Liver (tissue), 8 donors: ENCODE measurements at regions not wholly inside any gene's neighbourhood (a gene's known extent, or its start where the extent isn't known, plus 50 kb on each side); places are given as distances from the start of the nearest gene placed in this dataset.

Source experiments
- DNase-seq: peaks from one replicate; pipeline ENCODE4 v3.0.0-alpha.2; 2017; ENCODE audit warnings: low spot score
- H3K27ac ChIP-seq, 2 donors: one replicate each; pipeline ENCODE4 v1.7.0; 2013; ENCODE audit warnings: inconsistent platforms in 2 of 2, low read length in 2 of 2, control low read depth in 1 of 2, low read depth in 1 of 2, mild to moderate bottlenecking in 1 of 2
- H3K27me3 ChIP-seq, 4 donors: one replicate each; pipeline versions ENCODE4 v1.6.1 to v1.7.0; 2013; ENCODE audit warnings: low read length in 3 of 4, inconsistent platforms in 1 of 4, mild to moderate bottlenecking in 1 of 4, moderate library complexity in 1 of 4; ENCODE audit not compliant: control insufficient read depth in 4 of 4, insufficient read depth in 4 of 4
- H3K36me3 ChIP-seq, 4 donors: one replicate each; pipeline versions ENCODE4 v1.6.1 to v1.7.0; 2013; ENCODE audit warnings: low read length in 3 of 4, mild to moderate bottlenecking in 3 of 4, low read depth in 1 of 4, moderate library complexity in 1 of 4; ENCODE audit not compliant: control insufficient read depth in 4 of 4, insufficient read depth in 3 of 4
- H3K4me1 ChIP-seq, 4 donors: one replicate each; pipeline versions ENCODE4 v1.6.1 to v1.7.0; 2013; ENCODE audit warnings: low read length in 3 of 4, mild to moderate bottlenecking in 3 of 4, moderate library complexity in 1 of 4; ENCODE audit not compliant: control insufficient read depth in 4 of 4, insufficient read depth in 4 of 4
- H3K4me3 ChIP-seq, 3 donors: one replicate each; pipeline versions ENCODE4 v1.6.1 to v1.7.0; 2013; ENCODE audit warnings: low read length in 3 of 3, control low read depth in 1 of 3, low read depth in 1 of 3, mild to moderate bottlenecking in 1 of 3
- H3K9ac ChIP-seq, 2 donors: one replicate each; pipeline ENCODE4 v1.7.0; 2013; ENCODE audit warnings: low read length in 2 of 2, mild to moderate bottlenecking in 2 of 2, moderate library complexity in 2 of 2, control low read depth in 1 of 2, low read depth in 1 of 2
- H3K9me3 ChIP-seq, 4 donors: one replicate each; pipeline versions ENCODE4 v1.6.1 to v1.7.0; 2013; ENCODE audit warnings: low read length in 3 of 4; ENCODE audit not compliant: control insufficient read depth in 4 of 4
- ATF3 ChIP-seq: IDR thresholded peaks from 2 replicates; pipeline ENCODE4 v1.6.1; 2016; ENCODE audit warnings: antibody characterized with exemption
- CTCF ChIP-seq: fragments of 150-350 bp; IDR thresholded peaks from 2 replicates; pipeline ENCODE4 v1.5.1; 2017; ENCODE audit warnings: improper control_type of control experiment, low read depth, low read length; ENCODE audit not compliant: missing input control
- EGR1 ChIP-seq, 2 donors: IDR thresholded peaks; 2 replicates each; pipeline ENCODE4 v1.6.1; 2016 to 2018; ENCODE audit warnings: antibody characterized with exemption in 2 of 2, low read depth in 2 of 2
- FOXA1 ChIP-seq: IDR thresholded peaks from 2 replicates; pipeline ENCODE4 v1.6.1; 2016; ENCODE audit warnings: antibody characterized with exemption
- FOXA2 ChIP-seq: IDR thresholded peaks from 2 replicates; pipeline ENCODE4 v1.6.1; 2016; ENCODE audit warnings: antibody characterized with exemption
- GABPA ChIP-seq, 2 donors: IDR thresholded peaks in 1 of 2; conservative IDR thresholded peaks in 1 of 2; 2 replicates each; pipeline ENCODE4 v1.6.1; 2016; ENCODE audit warnings: antibody characterized with exemption in 2 of 2, mild to moderate bottlenecking in 1 of 2, moderate library complexity in 1 of 2
- HNF4A ChIP-seq, 2 donors: conservative IDR thresholded peaks; 2 replicates each; pipeline ENCODE4 v1.6.1; 2016; ENCODE audit warnings: antibody characterized with exemption in 2 of 2, mild to moderate bottlenecking in 2 of 2
- HNF4G ChIP-seq: IDR thresholded peaks from 2 replicates; pipeline ENCODE4 v1.6.1; 2016; ENCODE audit warnings: antibody characterized with exemption
- JUND ChIP-seq, 2 donors: IDR thresholded peaks; 2 replicates each; pipeline ENCODE4 v1.6.1; 2016; ENCODE audit warnings: antibody characterized with exemption in 2 of 2
- NR2F2 ChIP-seq: IDR thresholded peaks from 2 replicates; pipeline ENCODE4 v1.6.1; 2016; ENCODE audit warnings: antibody characterized with exemption
- RAD21 ChIP-seq, 2 donors: IDR thresholded peaks; 2 replicates each; pipeline ENCODE4 v1.6.1; 2016; ENCODE audit warnings: antibody characterized with exemption in 2 of 2, mild to moderate bottlenecking in 2 of 2
- REST ChIP-seq: IDR thresholded peaks from 2 replicates; pipeline ENCODE4 v1.6.1; 2016; ENCODE audit warnings: antibody characterized with exemption, mild to moderate bottlenecking
- RXRA ChIP-seq, 2 donors: IDR thresholded peaks; 2 replicates each; pipeline ENCODE4 v1.6.1; 2017 to 2018; ENCODE audit warnings: antibody characterized with exemption in 2 of 2, mild to moderate bottlenecking in 1 of 2
- SP1 ChIP-seq: IDR thresholded peaks from 2 replicates; pipeline ENCODE4 v1.6.1; 2018; ENCODE audit warnings: antibody characterized with exemption, mild to moderate bottlenecking
- TAF1 ChIP-seq: conservative IDR thresholded peaks from 2 replicates; pipeline ENCODE4 v1.6.1; 2016; ENCODE audit warnings: antibody characterized with exemption, mild to moderate bottlenecking
- YY1 ChIP-seq: IDR thresholded peaks from 2 replicates; pipeline ENCODE4 v1.6.1; 2016; ENCODE audit warnings: antibody characterized with exemption, mild to moderate bottlenecking
- ZBTB33 ChIP-seq: IDR thresholded peaks from 2 replicates; pipeline ENCODE4 v1.6.1; 2016; ENCODE audit warnings: antibody characterized with exemption
- WGBS: extraction: QIAGEN DNeasy Blood & Tissue Kit; methylation state at CpG from one replicate; pipeline ENCODE4 v1.1.7; 2013; 5-methylcytosine and 5-hydroxymethylcytosine counted together
- TF ChIP-seq, protein P1 (sequence below): IDR thresholded peaks from 2 replicates; pipeline ENCODE4 v1.6.1; 2016; ENCODE audit warnings: antibody characterized with exemption
- donor health status: healthy.
- donor health status: healthy.
- donor health status: healthy.
- donor health status: healthy.
- donor health status: healthy.

DNA sequence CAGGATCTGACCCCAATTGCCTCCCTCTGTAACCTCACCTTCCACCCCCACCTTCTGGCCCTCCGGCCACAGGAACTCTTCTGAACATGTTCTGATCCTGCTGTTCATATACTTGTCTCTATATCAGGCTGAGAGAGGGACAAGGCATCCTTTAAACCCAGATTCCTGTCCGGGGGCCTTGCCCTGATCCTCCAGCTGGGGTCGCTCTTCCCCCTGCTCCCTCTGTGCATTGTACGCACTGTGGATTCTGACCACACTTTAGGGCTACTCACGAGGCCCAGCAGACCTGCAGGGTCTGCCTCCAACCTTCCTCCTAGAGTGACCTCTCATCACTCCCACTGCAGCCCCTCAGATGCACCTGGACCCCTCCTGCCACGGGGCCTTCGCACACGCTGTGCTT is 269.3 kb downstream of the UQCRFS1 start:
- Histone ChIP-seq H3K9ac (no peak overlapping the region), H3K27me3 (peaks cover 0 to 3% (median 0%) of the 10 kb centered on the region in 4 donors), H3K4me3 (no peak overlapping the region), H3K27ac (no peak overlapping the region), H3K4me1 (no peaks in the 10 kb centered on the region), H3K36me3 (no peaks in the 10 kb centered on the region), H3K9me3 (no peaks in the 10 kb centered on the region)
- WGBS = 87% methylated on average over 8 of the region's 8 CpGs
- TF ChIP-seq RAD21 (IDR thresholded peaks at IDR 0.05) (no peak), HNF4A (conservative IDR thresholded peaks at IDR 0.05) (no peak), RXRA (IDR thresholded peaks at IDR 0.05) (no peak), SP1 (no peak), ATF3 (no peak), GABPA (IDR thresholded peaks at IDR 0.05 in 1 of 2, conservative IDR thresholded peaks at IDR 0.05 in 1 of 2) (no peak), FOXA1 (no peak), JUND (IDR thresholded peaks at IDR 0.05) (no peak), EGR1 (IDR thresholded peaks at IDR 0.05; ENCODE audit: low read depth in 2 of 2) (no peak), YY1 (no peak), TAF1 (no peak), ZBTB33 (no peak), FOXA2 (no peak), NR2F2 (no peak), REST (no peak), HNF4G (no peak), CTCF (no peak)
- TF ChIP-seq, protein P1, sequence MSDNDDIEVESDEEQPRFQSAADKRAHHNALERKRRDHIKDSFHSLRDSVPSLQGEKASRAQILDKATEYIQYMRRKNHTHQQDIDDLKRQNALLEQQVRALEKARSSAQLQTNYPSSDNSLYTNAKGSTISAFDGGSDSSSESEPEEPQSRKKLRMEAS = no peak
- no peak for DNase-seq

DNA sequence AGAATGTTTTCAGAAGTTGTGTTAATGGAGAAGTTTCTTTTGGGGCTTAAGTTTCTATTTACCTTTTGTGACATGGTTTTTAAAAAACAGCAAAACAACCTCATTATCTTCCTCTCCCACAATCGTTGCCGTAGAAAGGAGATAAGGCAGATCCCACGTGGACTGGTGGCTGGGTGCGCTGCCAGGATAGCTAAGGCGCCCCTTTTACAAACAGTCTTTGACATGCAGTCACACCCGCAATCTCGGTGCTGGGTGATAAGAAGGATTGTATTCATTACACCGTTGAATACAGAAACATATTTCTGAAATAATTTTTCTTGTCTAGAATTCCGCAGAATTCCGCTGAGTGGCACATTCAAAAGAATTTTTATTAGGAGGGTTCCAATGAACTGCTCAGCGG is 271.1 kb downstream of the UQCRFS1 start:
- H3K9ac ChIP-seq = no peak overlapping the region
- WGBS = 58% methylated on average over 11 of the region's 11 CpGs
- H3K4me3 ChIP-seq = no peak overlapping the region
- no peaks in the 10 kb centered on the region for H3K9me3 ChIP-seq
- H3K4me1 ChIP-seq = no peaks in the 10 kb centered on the region
- TF ChIP-seq HNF4G = no peak
- no peak for TF ChIP-seq FOXA2
- no peak for TF ChIP-seq RXRA (IDR thresholded peaks at IDR 0.05)
- DNase-seq = no peak
- peaks cover 0 to 3% (median 0%) of the 10 kb centered on the region in 4 donors for H3K27me3 ChIP-seq
- H3K27ac ChIP-seq = no peak overlapping the region
- no peaks in the 10 kb centered on the region for H3K36me3 ChIP-seq
